ENCODE measurements at regions not wholly inside any gene's neighbourhood (a gene's known extent, or its start where the extent isn't known, plus 50 kb on each side); places are given as distances from the start of the nearest gene placed in this dataset.

- no peaks in the 10 kb centered on the region for H3K36me3 ChIP-seq
- H3K9ac ChIP-seq (ENCODE audit: low read depth in 2 of 2, low read length in 2 of 2): no peak overlapping the region
- H3K4me3 ChIP-seq: no peak overlapping the region
- H3K9me3 ChIP-seq: no peaks in the 10 kb centered on the region
- H3K27ac ChIP-seq: no peak overlapping the region
- no peaks in the 10 kb centered on the region for H3K27me3 ChIP-seq
- intact Hi-C loops (cut with DNase I): no loop called here
- TF ChIP-seq, protein P1, sequence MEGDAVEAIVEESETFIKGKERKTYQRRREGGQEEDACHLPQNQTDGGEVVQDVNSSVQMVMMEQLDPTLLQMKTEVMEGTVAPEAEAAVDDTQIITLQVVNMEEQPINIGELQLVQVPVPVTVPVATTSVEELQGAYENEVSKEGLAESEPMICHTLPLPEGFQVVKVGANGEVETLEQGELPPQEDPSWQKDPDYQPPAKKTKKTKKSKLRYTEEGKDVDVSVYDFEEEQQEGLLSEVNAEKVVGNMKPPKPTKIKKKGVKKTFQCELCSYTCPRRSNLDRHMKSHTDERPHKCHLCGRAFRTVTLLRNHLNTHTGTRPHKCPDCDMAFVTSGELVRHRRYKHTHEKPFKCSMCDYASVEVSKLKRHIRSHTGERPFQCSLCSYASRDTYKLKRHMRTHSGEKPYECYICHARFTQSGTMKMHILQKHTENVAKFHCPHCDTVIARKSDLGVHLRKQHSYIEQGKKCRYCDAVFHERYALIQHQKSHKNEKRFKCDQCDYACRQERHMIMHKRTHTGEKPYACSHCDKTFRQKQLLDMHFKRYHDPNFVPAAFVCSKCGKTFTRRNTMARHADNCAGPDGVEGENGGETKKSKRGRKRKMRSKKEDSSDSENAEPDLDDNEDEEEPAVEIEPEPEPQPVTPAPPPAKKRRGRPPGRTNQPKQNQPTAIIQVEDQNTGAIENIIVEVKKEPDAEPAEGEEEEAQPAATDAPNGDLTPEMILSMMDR (IDR thresholded peaks at IDR 0.05): no peak
- H3K4me1 ChIP-seq: no peaks in the 10 kb centered on the region
- DNase-seq: no peak
These were observed 86.4 kb upstream of the SLC7A1 start for GRCh38 chr13:29681864-29682263.

- Histone ChIP-seq H3K4me3 (no peak overlapping the region), H3K9me3 (no peaks in the 10 kb centered on the region), H3K9ac (ENCODE audit: low read depth in 2 of 2, low read length in 2 of 2) (no peak overlapping the region), H3K27ac (no peak overlapping the region), H3K4me1 (no peaks in the 10 kb centered on the region), H3K36me3 (no peaks in the 10 kb centered on the region), H3K27me3 (no peaks in the 10 kb centered on the region)
- DNase-seq: no peak
- intact Hi-C loops (cut with DNase I): no loop called here
- TF ChIP-seq, protein P1 (IDR thresholded peaks at IDR 0.05): no peak
These were observed 84.0 kb upstream of the SLC7A1 start for GRCh38 chr13:29679396-29680053.

DNA sequence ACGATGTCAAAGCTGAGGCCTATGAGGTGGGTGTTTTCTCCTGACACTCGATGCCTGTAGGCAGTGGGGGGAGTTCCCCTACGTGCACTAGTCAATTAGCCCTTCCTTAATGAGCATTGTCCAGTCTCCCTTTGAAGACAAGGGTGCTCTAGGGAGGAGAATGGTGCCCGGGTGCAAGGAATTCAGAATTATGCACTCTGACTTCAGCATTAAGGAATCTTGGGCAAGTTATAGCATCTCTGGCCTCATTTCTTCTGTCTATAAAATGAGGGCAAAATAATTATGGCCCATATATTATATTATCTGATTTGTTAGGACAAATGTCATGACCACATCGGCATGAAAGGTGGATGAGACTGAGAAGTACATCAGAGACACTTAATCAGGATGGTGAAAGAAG, 82.1 kb upstream of the SLC7A1 start:
- H3K36me3 ChIP-seq: no peaks in the 10 kb centered on the region
- H3K9ac ChIP-seq (ENCODE audit: low read depth in 2 of 2, low read length in 2 of 2): no peak overlapping the region
- H3K27ac ChIP-seq: no peak overlapping the region
- H3K9me3 ChIP-seq: no peaks in the 10 kb centered on the region
- no peak overlapping the region for H3K4me3 ChIP-seq
- intact Hi-C loops (cut with DNase I): no loop called here
- DNase-seq: no peak
- no peaks in the 10 kb centered on the region for H3K4me1 ChIP-seq
- TF ChIP-seq, protein P1 (IDR thresholded peaks at IDR 0.05): no peak
- H3K27me3 ChIP-seq: no peaks in the 10 kb centered on the region

DNA sequence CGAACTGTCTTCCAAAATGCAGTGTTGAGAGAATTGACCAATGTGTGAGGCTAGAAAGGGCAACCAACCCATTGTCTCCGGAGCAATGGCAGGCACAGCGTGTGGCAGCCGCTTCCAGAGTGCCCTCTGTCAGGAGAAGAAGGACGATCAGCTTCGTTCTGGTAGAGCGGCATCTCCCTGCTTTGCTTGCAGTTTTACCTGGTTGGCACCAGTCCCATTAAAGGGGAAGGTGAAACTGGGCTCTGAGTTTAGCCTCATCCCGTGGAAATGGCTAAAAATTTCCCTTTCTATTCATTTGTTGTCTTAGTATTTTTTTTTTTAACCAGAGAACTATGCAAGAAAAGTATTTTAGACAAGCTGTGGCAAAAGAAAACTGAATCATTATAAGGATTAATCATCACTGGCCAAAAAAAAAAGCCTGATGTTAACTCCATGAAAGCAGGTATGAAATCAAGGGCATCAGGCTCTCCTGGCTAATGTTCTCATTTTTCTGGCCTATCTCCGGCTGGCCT, 81.5 kb upstream of the SLC7A1 start:
- H3K9ac ChIP-seq (ENCODE audit: low read depth in 2 of 2, low read length in 2 of 2): no peak overlapping the region
- peak; percentile 37 for DNase-seq
- H3K4me1 ChIP-seq: no peaks in the 10 kb centered on the region
- no peaks in the 10 kb centered on the region for H3K27me3 ChIP-seq
- no peaks in the 10 kb centered on the region for H3K9me3 ChIP-seq
- no peaks in the 10 kb centered on the region for H3K36me3 ChIP-seq
- intact Hi-C loops (cut with DNase I): no loop called here
- H3K4me3 ChIP-seq: no peak overlapping the region
- TF ChIP-seq, protein P1 (IDR thresholded peaks at IDR 0.05): no peak
- H3K27ac ChIP-seq: no peak overlapping the region

DNA sequence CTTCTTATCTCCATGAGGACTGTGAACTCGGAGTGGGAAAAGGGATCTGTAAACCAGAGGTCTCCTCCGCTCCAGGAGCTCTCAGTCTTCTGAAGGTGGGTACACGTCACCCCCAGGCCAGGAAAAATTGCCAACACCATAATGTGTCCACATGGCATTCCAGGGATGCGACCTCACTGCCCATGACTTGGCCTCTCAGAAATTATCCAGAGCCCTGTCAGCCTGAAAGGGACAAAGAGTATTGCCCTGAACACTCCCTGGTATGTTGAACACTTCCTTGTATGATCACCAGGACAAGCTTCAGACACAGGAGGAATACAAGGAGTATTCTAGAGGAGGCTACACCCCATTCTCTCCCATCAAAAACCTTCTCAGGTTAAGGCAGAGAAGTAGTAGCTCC, 81.0 kb upstream of the SLC7A1 start:
- no peak overlapping the region for H3K9ac ChIP-seq (ENCODE audit: low read depth in 2 of 2, low read length in 2 of 2)
- intact Hi-C loops (cut with DNase I): no loop called here
- no peaks in the 10 kb centered on the region for H3K9me3 ChIP-seq
- H3K27me3 ChIP-seq: no peaks in the 10 kb centered on the region
- no peak overlapping the region for H3K27ac ChIP-seq
- no peaks in the 10 kb centered on the region for H3K4me1 ChIP-seq
- H3K36me3 ChIP-seq: no peaks in the 10 kb centered on the region
- H3K4me3 ChIP-seq: no peak overlapping the region
- no peak for DNase-seq
- TF ChIP-seq, protein P1 (IDR thresholded peaks at IDR 0.05): no peak
